AG04449 (cell line): ENCODE measurements at regions not wholly inside any gene's neighbourhood (a gene's known extent, or its start where the extent isn't known, plus 50 kb on each side); places are given as distances from the start of the nearest gene placed in this dataset.
A peak's percentile ranks its signal among the peaks of the same experiment; 100 is the strongest.

Source experiments
- CTCF ChIA-PET: fragments of 350-600 bp; formaldehyde crosslinking; extraction: SDS; loops from one replicate; lab custom pipeline; 2021; ENCODE audit warnings: antibody characterized with exemption; lab: Yijun Ruan, JAX
- POLR2A ChIA-PET: fragments of 400-600, 350-600 bp; formaldehyde crosslinking; extraction: SDS; loops from one replicate; lab custom pipeline; 2020; ENCODE audit warnings: antibody characterized with exemption, inconsistent platforms; lab: Yijun Ruan, JAX
- DNase-seq: peaks from one replicate; pipeline ENCODE4 v3.0.0-alpha.2; 2010; ENCODE audit warnings: low read depth, low spot score
- H3K4me3 ChIP-seq: 2 replicates; pipeline ENCODE4 v1.5.1; 2011; ENCODE audit warnings: low read depth, mild to moderate bottlenecking, control low read depth, low read length
- TF ChIP-seq, protein P1 (sequence below): IDR thresholded peaks from one replicate; pipeline ENCODE4 v1.5.1; 2011; ENCODE audit warnings: mild to moderate bottlenecking, moderate library complexity, low read length, control low read depth, inconsistent platforms; ENCODE audit not compliant: insufficient read depth; ENCODE audit errors: missing control alignments

DNA sequence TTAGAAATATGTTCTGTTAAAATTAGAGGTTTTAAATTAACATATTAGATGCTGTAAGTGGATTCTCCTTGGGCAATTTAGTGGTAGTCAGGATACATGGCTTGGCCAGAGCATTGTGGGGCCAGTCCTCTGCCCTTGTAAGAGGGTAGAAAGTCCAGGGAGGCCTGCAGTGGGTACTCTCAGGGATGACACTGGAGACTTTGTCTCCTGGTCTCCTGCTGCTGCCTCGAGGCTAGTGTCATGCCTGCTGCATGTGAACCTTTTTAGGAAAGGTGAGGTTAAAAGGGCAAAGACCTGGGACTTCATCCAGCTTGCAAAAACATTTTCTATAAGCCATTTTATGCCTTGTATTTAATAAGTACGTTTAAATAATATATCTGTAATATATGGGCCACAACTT lies 96.8 kb upstream of the PROK2 start:
- CTCF ChIA-PET: interaction anchor here (1.2 to 2.2 kb wide), 4 partner anchors 8 to 1204 kb away, joined by 5 to 7 read pairs (median 6); no protein-coding TSS in a partner anchor
- DNase-seq: no peak
- TF ChIP-seq, protein P1, sequence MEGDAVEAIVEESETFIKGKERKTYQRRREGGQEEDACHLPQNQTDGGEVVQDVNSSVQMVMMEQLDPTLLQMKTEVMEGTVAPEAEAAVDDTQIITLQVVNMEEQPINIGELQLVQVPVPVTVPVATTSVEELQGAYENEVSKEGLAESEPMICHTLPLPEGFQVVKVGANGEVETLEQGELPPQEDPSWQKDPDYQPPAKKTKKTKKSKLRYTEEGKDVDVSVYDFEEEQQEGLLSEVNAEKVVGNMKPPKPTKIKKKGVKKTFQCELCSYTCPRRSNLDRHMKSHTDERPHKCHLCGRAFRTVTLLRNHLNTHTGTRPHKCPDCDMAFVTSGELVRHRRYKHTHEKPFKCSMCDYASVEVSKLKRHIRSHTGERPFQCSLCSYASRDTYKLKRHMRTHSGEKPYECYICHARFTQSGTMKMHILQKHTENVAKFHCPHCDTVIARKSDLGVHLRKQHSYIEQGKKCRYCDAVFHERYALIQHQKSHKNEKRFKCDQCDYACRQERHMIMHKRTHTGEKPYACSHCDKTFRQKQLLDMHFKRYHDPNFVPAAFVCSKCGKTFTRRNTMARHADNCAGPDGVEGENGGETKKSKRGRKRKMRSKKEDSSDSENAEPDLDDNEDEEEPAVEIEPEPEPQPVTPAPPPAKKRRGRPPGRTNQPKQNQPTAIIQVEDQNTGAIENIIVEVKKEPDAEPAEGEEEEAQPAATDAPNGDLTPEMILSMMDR: no peak
- POLR2A ChIA-PET: interaction anchor here (0.7 kb wide), 1 partner anchor 128 kb away, joined by 3 read pairs; no protein-coding TSS in a partner anchor
- H3K4me3 ChIP-seq: no peak overlapping the region

DNA sequence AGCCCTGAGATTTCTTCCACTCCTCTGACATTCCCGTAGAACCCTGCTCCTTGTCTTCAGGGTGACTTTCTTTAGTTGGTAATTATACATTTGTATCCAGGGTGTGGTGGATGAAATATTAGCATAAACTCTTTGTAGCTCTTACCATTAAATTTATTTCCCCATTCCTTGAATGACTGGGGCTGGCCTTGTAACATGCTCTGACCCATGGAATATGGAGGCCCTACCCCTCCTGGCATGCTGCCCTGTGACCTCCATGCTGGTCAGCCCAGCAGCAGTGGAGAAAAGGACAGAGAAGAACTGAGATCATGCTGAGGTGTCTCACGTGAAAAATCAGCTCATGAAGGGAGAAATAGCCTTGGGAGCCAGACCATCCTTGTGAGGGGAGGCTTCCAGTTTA lies 96.1 kb upstream of the PROK2 start:
- POLR2A ChIA-PET: no interaction called here
- no peak for DNase-seq
- TF ChIP-seq, protein P1: no peak
- CTCF ChIA-PET: interaction anchor here (1.2 to 2.2 kb wide), 4 partner anchors 8 to 1205 kb away, joined by 5 to 7 read pairs (median 6); no protein-coding TSS in a partner anchor
- H3K4me3 ChIP-seq: no peak overlapping the region

DNA sequence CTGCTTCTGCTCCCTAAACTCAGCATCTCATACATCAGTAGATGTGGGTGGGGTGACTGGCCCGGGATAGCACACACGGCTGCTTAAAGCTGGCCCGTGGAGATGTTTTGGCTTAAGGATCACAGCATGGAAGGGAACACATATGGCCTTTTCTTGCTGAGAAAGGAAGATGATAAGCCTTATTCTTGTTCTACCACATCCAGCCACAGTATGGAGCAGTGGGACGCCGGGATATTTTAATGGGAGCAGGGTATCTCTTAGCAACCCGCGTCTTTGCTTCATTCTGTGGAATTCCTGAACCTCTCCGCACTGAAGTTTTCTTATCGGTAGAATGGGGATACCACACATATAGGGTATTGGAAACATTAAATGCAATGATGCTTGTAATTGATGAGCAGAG lies 94.1 kb upstream of the PROK2 start:
- H3K4me3 ChIP-seq: no peak overlapping the region
- ChIA-PET POLR2A (no interaction called here), CTCF (interaction anchor here (1.5 to 8.7 kb wide), 5 partner anchors 8 to 944 kb away, joined by 3 to 230 read pairs (median 6); no protein-coding TSS in a partner anchor)
- no peak for DNase-seq
- TF ChIP-seq, protein P1: no peak

DNA sequence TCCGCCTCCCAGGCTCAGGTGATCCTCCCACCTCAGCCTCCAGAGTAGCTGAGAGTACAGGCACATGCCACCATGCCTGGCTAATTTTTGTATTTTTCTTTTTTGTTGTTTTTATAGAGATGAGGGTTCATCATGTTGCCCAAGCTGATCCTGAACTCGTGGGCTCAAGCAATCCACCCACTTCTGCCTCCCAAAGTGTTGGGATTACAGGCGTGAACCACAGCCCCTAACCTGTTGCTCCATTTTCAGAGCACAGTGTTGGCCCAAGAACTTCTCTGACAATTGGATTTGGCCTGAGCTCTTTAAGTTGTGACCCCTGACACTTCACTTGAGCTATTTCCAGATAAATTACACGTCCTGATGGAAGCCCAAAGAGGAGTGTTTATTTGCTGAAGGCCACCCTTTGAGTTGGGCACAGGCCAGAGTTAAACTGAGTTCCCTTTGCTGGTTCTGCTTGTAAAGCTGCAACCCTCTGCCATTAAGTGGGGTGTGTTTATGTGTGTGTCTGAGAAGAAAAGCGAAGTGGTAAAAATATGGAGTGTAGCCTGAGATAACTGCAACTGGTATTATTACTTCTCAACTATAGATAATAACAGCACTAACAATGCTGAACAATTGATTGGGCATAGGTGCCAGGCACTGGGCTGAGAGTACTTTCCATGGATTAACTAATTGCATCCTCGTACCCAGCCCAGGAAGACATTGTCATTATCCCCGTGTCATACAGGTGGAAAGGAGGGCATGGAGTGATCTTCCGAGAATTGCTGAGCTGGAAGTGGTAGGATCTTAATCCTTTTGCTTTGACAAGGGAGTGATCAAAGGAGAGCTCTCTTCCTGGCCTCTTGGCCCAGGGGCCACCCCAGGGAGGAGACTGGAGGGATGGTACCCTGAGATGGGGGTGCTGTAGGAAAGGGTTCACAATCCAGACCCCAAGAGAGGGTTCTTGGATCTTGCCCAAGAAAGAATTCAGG lies 91.5 kb upstream of the PROK2 start:
- no peak for DNase-seq
- TF ChIP-seq, protein P1: no peak
- H3K4me3 ChIP-seq: no peak overlapping the region
- ChIA-PET CTCF (interaction anchor here (0.6 to 8.7 kb wide), 46 partner anchors 9 to 1209 kb away, joined by 3 to 230 read pairs (median 4); partner anchors contain the start of gene GXYLT2), POLR2A (no interaction called here)

DNA sequence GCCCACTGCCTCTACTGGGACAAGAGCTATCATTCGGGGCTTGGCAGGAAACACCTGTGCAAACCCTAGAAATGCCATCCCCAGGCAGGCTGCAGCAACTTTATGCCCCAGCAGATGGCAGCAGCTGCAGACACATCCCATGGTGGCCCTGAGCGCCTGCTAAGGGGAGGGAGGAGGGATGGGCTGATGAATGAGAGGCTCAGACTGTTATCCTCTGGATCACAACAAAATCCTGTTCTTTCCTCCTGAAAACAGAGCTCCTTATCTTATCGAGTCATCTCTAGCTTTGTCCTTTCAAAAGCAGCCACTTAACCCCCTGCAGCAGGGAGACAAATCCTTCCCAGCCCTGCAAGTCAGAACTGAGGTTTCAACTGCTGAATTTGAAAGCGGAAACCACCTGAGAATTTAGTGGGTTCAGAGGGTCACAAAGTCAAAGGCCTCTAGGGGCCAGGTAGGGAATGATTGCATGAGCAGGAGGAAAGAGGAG lies 90.6 kb upstream of the PROK2 start:
- CTCF ChIA-PET: interaction anchor here (0.6 to 8.7 kb wide), 61 partner anchors 8 to 1210 kb away, joined by 3 to 230 read pairs (median 4); partner anchors contain the start of gene GXYLT2
- POLR2A ChIA-PET: no interaction called here
- DNase-seq: peak; percentile 2
- TF ChIP-seq, protein P1: peak; percentile 95
- H3K4me3 ChIP-seq: no peak overlapping the region
